SU-DHL-6 (cell line): ENCODE measurements at regions not wholly inside any gene's neighbourhood (a gene's known extent, or its start where the extent isn't known, plus 50 kb on each side); places are given as distances from the start of the nearest gene placed in this dataset.

Source experiments
- H2AFZ ChIP-seq: fragments of 200-600 bp; sonication (generic); 2 replicates; pipeline ENCODE4 v1.6.1; 2014; ENCODE audit warnings: low read depth, mild to moderate bottlenecking, moderate library complexity, mixed read lengths, antibody characterized with exemption, low read length; ENCODE audit not compliant: severe bottlenecking
- H3F3A ChIP-seq: fragments of 200-600 bp; shearing (Covaris generic); 2 replicates; pipeline ENCODE4 v1.6.0; 2016; ENCODE audit warnings: antibody characterized with exemption, mild to moderate bottlenecking; ENCODE audit not compliant: insufficient read depth
- H3K27ac ChIP-seq: fragments of 200-600 bp; sonication (generic); 2 replicates; pipeline ENCODE4 v1.5.1; 2016; ENCODE audit warnings: low read depth, mild to moderate bottlenecking, low read length, moderate library complexity, mixed read lengths
- H3K27me3 ChIP-seq: fragments of 200-600 bp; sonication (generic), shearing (Covaris generic); 2 replicates; pipeline ENCODE4 v1.6.0; 2014; ENCODE audit warnings: mild to moderate bottlenecking, low read length
- H3K36me3 ChIP-seq: fragments of 200-600 bp; sonication (generic); 2 replicates; pipeline ENCODE4 v1.6.1; 2014; ENCODE audit warnings: mild to moderate bottlenecking, low read length, mixed read lengths
- H3K4me2 ChIP-seq: fragments of 300-600, 200-600 bp; shearing (Covaris generic), sonication (generic); 2 replicates; pipeline ENCODE4 v1.6.0; 2014; ENCODE audit warnings: low read length, low read depth, mild to moderate bottlenecking; ENCODE audit not compliant: poor library complexity, severe bottlenecking
- H3K4me3 ChIP-seq: fragments of 200-600 bp; sonication (generic); 2 replicates; pipeline ENCODE4 v1.5.1; 2014; ENCODE audit warnings: antibody characterized with exemption, low read length, mild to moderate bottlenecking, mixed read lengths; ENCODE audit not compliant: insufficient read depth, poor library complexity, severe bottlenecking
- H3K79me2 ChIP-seq: fragments of 200-600 bp; sonication (generic); 2 replicates; pipeline ENCODE4 v1.6.1; 2014; ENCODE audit warnings: mild to moderate bottlenecking, low read length, moderate library complexity; ENCODE audit not compliant: insufficient read depth
- H3K9ac ChIP-seq: fragments of 200-600 bp; sonication (generic); 2 replicates; pipeline ENCODE4 v1.7.0; 2014; ENCODE audit warnings: mild to moderate bottlenecking, low read length
- H3K9me2 ChIP-seq: fragments of 200-600 bp; sonication (generic); replicated peaks from 2 replicates; pipeline ENCODE4 v1.6.1; 2014; ENCODE audit warnings: low read length; ENCODE audit not compliant: insufficient read depth
- H3K9me3 ChIP-seq: fragments of 200-600 bp; sonication (generic); 2 replicates; pipeline ENCODE4 v1.6.1; 2014; ENCODE audit warnings: low read length, mixed read lengths; ENCODE audit not compliant: insufficient read depth
- H4K20me1 ChIP-seq: fragments of 200-600 bp; sonication (generic); 2 replicates; pipeline ENCODE4 v1.6.1; 2014; ENCODE audit warnings: low read depth, mild to moderate bottlenecking, antibody characterized with exemption, low read length, moderate library complexity, mixed read lengths
- EZH2phosphoT487 ChIP-seq: fragments of 200-600 bp; sonication (generic), shearing (Covaris generic); conservative IDR thresholded peaks from 2 replicates; pipeline ENCODE4 v1.6.1; 2018; ENCODE audit warnings: mild to moderate bottlenecking, antibody characterized with exemption, low read length, moderate library complexity, mixed read lengths
- TF ChIP-seq, protein P1 (sequence below): fragments of 200-600 bp; sonication (generic); IDR thresholded peaks from one replicate; pipeline ENCODE4 v1.5.1; 2017; ENCODE audit warnings: antibody characterized with exemption, mild to moderate bottlenecking, low read length, moderate library complexity; ENCODE audit not compliant: insufficient read depth, poor library complexity, severe bottlenecking

DNA sequence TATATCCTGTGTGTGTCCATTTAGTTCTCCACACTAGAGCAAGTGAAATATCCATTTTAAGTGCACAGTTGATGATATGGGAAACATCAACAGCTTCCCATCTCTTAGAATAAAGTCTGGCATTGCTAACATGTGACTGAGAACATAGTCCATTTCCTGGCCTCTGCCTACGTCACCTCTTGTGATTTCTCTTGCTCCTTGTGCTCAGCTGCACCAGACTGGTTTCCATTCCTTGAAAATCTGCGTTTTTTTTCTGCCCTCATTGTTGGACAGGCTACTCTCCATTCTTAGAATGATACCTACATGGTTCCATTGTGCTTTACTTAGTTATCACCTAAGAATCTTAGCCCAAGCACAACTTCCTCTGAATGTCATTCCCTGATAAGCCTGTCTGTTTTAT is 851.2 kb upstream of the ID2 start:
- Histone ChIP-seq H3K9me2 (no peaks in the 10 kb centered on the region), H4K20me1 (no peaks in the 10 kb centered on the region), H3K9me3 (no peaks in the 10 kb centered on the region; the same call in 1 of the 2 replicates), H3K27ac (no peak overlapping the region), H3K79me2 (no peaks in the 10 kb centered on the region), H3K9ac (no peak overlapping the region), H3F3A (peaks cover 8% of the 10 kb centered on the region; the same call in 1 of the 2 replicates), H3K27me3 (no peaks in the 10 kb centered on the region), H2AFZ (no peak overlapping the region), H3K4me2 (no peak overlapping the region), H3K36me3 (no peaks in the 10 kb centered on the region), H3K4me3 (no peak overlapping the region)
- TF ChIP-seq, protein P1, sequence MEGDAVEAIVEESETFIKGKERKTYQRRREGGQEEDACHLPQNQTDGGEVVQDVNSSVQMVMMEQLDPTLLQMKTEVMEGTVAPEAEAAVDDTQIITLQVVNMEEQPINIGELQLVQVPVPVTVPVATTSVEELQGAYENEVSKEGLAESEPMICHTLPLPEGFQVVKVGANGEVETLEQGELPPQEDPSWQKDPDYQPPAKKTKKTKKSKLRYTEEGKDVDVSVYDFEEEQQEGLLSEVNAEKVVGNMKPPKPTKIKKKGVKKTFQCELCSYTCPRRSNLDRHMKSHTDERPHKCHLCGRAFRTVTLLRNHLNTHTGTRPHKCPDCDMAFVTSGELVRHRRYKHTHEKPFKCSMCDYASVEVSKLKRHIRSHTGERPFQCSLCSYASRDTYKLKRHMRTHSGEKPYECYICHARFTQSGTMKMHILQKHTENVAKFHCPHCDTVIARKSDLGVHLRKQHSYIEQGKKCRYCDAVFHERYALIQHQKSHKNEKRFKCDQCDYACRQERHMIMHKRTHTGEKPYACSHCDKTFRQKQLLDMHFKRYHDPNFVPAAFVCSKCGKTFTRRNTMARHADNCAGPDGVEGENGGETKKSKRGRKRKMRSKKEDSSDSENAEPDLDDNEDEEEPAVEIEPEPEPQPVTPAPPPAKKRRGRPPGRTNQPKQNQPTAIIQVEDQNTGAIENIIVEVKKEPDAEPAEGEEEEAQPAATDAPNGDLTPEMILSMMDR: no peak
- TF ChIP-seq EZH2phosphoT487: no peak

- H3K4me2 ChIP-seq: peak overlapping the region; percentile 32
- TF ChIP-seq EZH2phosphoT487: no peak
- TF ChIP-seq, protein P1: no peak
- peaks cover 8% of the 10 kb centered on the region; the same call in 1 of the 2 replicates for H3F3A ChIP-seq
- H3K9me3 ChIP-seq: no peaks in the 10 kb centered on the region; the same call in 1 of the 2 replicates
- H3K36me3 ChIP-seq: no peaks in the 10 kb centered on the region
- no peak overlapping the region for H2AFZ ChIP-seq
- H4K20me1 ChIP-seq: no peaks in the 10 kb centered on the region
- peak overlapping the region; percentile 66 for H3K27ac ChIP-seq
- H3K9me2 ChIP-seq: no peaks in the 10 kb centered on the region
- H3K4me3 ChIP-seq: peak overlapping the region; percentile 18
- no peak overlapping the region for H3K9ac ChIP-seq
- H3K79me2 ChIP-seq: no peaks in the 10 kb centered on the region
- H3K27me3 ChIP-seq: no peaks in the 10 kb centered on the region
These were observed 846.7 kb upstream of the ID2 start for GRCh38 chr2:7835151-7835550.

GRCh38 chr2:7835693-7836680 is 845.9 kb upstream of the ID2 start:
- Histone ChIP-seq H3K4me2 (peak overlapping the region; percentile 32), H3K4me3 (no peak overlapping the region), H3K27ac (peak overlapping the region; percentile 66), H4K20me1 (no peaks in the 10 kb centered on the region), H3F3A (peaks cover 8% of the 10 kb centered on the region; the same call in 1 of the 2 replicates), H3K9me3 (no peaks in the 10 kb centered on the region; the same call in 1 of the 2 replicates), H2AFZ (no peak overlapping the region), H3K79me2 (no peaks in the 10 kb centered on the region), H3K9me2 (no peaks in the 10 kb centered on the region), H3K9ac (no peak overlapping the region), H3K36me3 (no peaks in the 10 kb centered on the region), H3K27me3 (no peaks in the 10 kb centered on the region)
- TF ChIP-seq, protein P1: no peak
- no peak for TF ChIP-seq EZH2phosphoT487
